WTC11 (cell line): ENCODE measurements at regions not wholly inside any gene's neighbourhood (a gene's known extent, or its start where the extent isn't known, plus 50 kb on each side); places are given as distances from the start of the nearest gene placed in this dataset.
A peak's percentile ranks its signal among the peaks of the same experiment; 100 is the strongest.
"Not testable (repeated sequence)": the region's sequence is repeated elsewhere in the genome, so short reads cannot be mapped to it uniquely, and the experiment has no call there.

Source experiments
- ATAC-seq: fragments of 200-7000 bp; cut with Tn5 transposase; 2 replicates; pipeline ENCODE4 v1.10.0; 2021; ENCODE audit warnings: mild to moderate bottlenecking, moderate library complexity
- CTCF ChIA-PET: fragments of 300-600 bp; sonication (Branson Sonifier 250); formaldehyde crosslinking; loops from one replicate; lab custom pipeline; 2021; ENCODE audit warnings: antibody characterized with exemption; lab: Charles Lee
- POLR2A ChIA-PET: fragments of 350-600 bp; sonication (Branson Sonifier 250); formaldehyde crosslinking; loops from one replicate; lab custom pipeline; 2021; ENCODE audit warnings: antibody characterized with exemption; lab: Charles Lee
- DNase-seq: peaks from one replicate; pipeline ENCODE4 v3.0.0; 2021; ENCODE audit warnings: low spot score
- H3K27ac Mint-ChIP-seq: 2 replicates; pipeline ENCODE4 v1.8.0; 2021; ENCODE audit warnings: mixed read lengths
- H3K27me3 Mint-ChIP-seq: 2 replicates; pipeline ENCODE4 v1.8.0; 2021; ENCODE audit warnings: low read depth, mild to moderate bottlenecking, moderate library complexity, mixed read lengths
- H3K36me3 Mint-ChIP-seq: 2 replicates; pipeline ENCODE4 v1.8.0; 2021; ENCODE audit warnings: mixed read lengths
- H3K4me1 Mint-ChIP-seq: 2 replicates; pipeline ENCODE4 v1.8.0; 2022; ENCODE audit warnings: mixed read lengths
- H3K4me3 Mint-ChIP-seq: 2 replicates; pipeline ENCODE4 v1.8.0; 2021; ENCODE audit warnings: mild to moderate bottlenecking, moderate library complexity, mixed read lengths
- H3K9me3 Mint-ChIP-seq: 2 replicates; pipeline ENCODE4 v1.8.0; 2021; ENCODE audit warnings: mixed read lengths
- CTCF ChIP-seq: fragments of 200-600 bp; IDR thresholded peaks from 2 replicates; pipeline ENCODE4 v1.8.0; 2022; ENCODE audit warnings: antibody characterized with exemption
- GABPB1 ChIP-seq: sonication (generic); formaldehyde crosslinking; IDR thresholded peaks from 2 replicates; pipeline ENCODE4 v1.8.1; 2023; ENCODE audit warnings: mild to moderate bottlenecking, missing genetic modification reagents
- GRHL2 ChIP-seq: fragments of 250-450 bp; sonication (Bioruptor Pico); IDR thresholded peaks from 2 replicates; pipeline ENCODE4 v1.8.0; 2022; ENCODE audit warnings: mild to moderate bottlenecking, moderate library complexity; ENCODE audit not compliant: insufficient replicate concordance, severe bottlenecking
- HMGA2 ChIP-seq: fragments of 250-450 bp; sonication (Bioruptor Pico); IDR thresholded peaks from 2 replicates; pipeline ENCODE4 v1.4.0; 2021; ENCODE audit warnings: mild to moderate bottlenecking, moderate library complexity
- KAT7 ChIP-seq: sonication (generic); formaldehyde crosslinking; IDR thresholded peaks from 2 replicates; pipeline ENCODE4 v1.8.1; 2023; ENCODE audit warnings: missing genetic modification reagents, mild to moderate bottlenecking, borderline replicate concordance
- NR1H2 ChIP-seq: sonication (generic); formaldehyde crosslinking; IDR thresholded peaks from 2 replicates; pipeline ENCODE4 v1.9.0; 2021; ENCODE audit warnings: mild to moderate bottlenecking, moderate library complexity, missing genetic modification reagents
- RELA ChIP-seq: sonication (generic); formaldehyde crosslinking; IDR thresholded peaks from 2 replicates; pipeline ENCODE4 v1.8.1; 2022; ENCODE audit warnings: missing genetic modification reagents, mild to moderate bottlenecking, borderline replicate concordance
- SMAD4 ChIP-seq: sonication (generic); formaldehyde crosslinking; IDR thresholded peaks from 2 replicates; pipeline ENCODE4 v1.8.0; 2022; ENCODE audit warnings: mild to moderate bottlenecking, missing genetic modification reagents
- ZBTB43 ChIP-seq: sonication (generic); formaldehyde crosslinking; IDR thresholded peaks from 2 replicates; pipeline ENCODE4 v1.8.1; 2023; ENCODE audit warnings: mild to moderate bottlenecking, missing genetic modification reagents
- ZNF317 ChIP-seq: sonication (generic); formaldehyde crosslinking; IDR thresholded peaks from 2 replicates; pipeline ENCODE4 v1.8.1; 2023; ENCODE audit warnings: low read depth, mild to moderate bottlenecking, moderate library complexity, missing genetic modification reagents, borderline replicate concordance
- ZNF423 ChIP-seq: fragments of 250-450 bp; sonication (Bioruptor Pico); IDR thresholded peaks from 2 replicates; pipeline ENCODE4 v2.1.2; 2022; ENCODE audit warnings: mild to moderate bottlenecking, moderate library complexity
- ZNF425 ChIP-seq: fragments of 250-450 bp; sonication (Bioruptor Pico); conservative IDR thresholded peaks from 2 replicates; pipeline ENCODE4 v1.9.0; 2021; ENCODE audit warnings: mild to moderate bottlenecking
- TF ChIP-seq, protein P1 (sequence below): sonication (generic); formaldehyde crosslinking; IDR thresholded peaks from 2 replicates; pipeline ENCODE4 v1.8.1; 2023; ENCODE audit warnings: mild to moderate bottlenecking, moderate library complexity, missing genetic modification reagents
- TF ChIP-seq, protein P2 (sequence below): fragments of 250-450 bp; sonication (Bioruptor Pico); IDR thresholded peaks from 2 replicates; pipeline ENCODE4 v1.8.0; 2021; ENCODE audit warnings: mild to moderate bottlenecking

GRCh38 chrY:3041985-3042384 lies 106.8 kb downstream of the ZFY start:
- Mint-ChIP-seq H3K36me3 (no peaks in the 10 kb centered on the region), H3K27me3 (no peaks in the 10 kb centered on the region)
- TF ChIP-seq CTCF: no peak
- no peak for TF ChIP-seq HMGA2 (CRISPR knock-in tag)
- TF ChIP-seq, protein P1, sequence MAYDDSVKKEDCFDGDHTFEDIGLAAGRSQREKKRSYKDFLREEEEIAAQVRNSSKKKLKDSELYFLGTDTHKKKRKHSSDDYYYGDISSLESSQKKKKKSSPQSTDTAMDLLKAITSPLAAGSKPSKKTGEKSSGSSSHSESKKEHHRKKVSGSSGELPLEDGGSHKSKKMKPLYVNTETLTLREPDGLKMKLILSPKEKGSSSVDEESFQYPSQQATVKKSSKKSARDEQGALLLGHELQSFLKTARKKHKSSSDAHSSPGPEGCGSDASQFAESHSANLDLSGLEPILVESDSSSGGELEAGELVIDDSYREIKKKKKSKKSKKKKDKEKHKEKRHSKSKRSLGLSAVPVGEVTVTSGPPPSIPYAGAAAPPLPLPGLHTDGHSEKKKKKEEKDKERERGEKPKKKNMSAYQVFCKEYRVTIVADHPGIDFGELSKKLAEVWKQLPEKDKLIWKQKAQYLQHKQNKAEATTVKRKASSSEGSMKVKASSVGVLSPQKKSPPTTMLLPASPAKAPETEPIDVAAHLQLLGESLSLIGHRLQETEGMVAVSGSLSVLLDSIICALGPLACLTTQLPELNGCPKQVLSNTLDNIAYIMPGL (CRISPR knock-in tag): no peak
- TF ChIP-seq, all 79 proteins: peak for 0
- ChIA-PET POLR2A (no interaction called here), CTCF (no interaction called here)
- Mint-ChIP-seq H3K4me1 (no peaks in the 10 kb centered on the region), H3K9me3 (no peaks in the 10 kb centered on the region), H3K27ac (no peak overlapping the region), H3K4me3 (no peak overlapping the region)
- no peak for ATAC-seq
- DNase-seq: no peak

DNA sequence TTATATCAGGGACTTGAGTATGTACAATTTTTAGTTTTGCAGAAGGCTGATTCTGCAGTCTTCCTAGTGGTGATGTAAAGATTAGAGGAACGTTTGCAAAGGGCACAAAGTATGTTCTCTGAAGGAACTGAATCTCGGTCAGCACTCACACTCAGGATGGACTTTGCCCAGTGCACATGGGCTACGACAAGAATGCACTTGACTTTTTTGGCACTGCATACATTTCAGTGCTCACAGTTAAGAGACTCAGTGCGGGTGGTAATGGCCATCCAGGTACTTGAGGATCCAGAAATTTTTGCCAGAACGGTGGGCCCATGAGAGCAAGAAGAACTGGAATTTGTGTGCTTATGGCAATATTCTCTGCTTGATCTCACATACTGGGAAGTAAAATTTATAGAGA lies 107.7 kb downstream of the ZFY start:
- H3K9me3 Mint-ChIP-seq: no peaks in the 10 kb centered on the region
- ATAC-seq: no peak
- H3K27ac Mint-ChIP-seq: no peak overlapping the region
- no peaks in the 10 kb centered on the region for H3K27me3 Mint-ChIP-seq
- TF ChIP-seq KAT7 (CRISPR knock-in tag): no peak
- no peak for TF ChIP-seq GRHL2 (CRISPR knock-in tag)
- TF ChIP-seq NR1H2 (CRISPR knock-in tag): no peak
- TF ChIP-seq ZBTB43: no peak
- TF ChIP-seq, protein P2, sequence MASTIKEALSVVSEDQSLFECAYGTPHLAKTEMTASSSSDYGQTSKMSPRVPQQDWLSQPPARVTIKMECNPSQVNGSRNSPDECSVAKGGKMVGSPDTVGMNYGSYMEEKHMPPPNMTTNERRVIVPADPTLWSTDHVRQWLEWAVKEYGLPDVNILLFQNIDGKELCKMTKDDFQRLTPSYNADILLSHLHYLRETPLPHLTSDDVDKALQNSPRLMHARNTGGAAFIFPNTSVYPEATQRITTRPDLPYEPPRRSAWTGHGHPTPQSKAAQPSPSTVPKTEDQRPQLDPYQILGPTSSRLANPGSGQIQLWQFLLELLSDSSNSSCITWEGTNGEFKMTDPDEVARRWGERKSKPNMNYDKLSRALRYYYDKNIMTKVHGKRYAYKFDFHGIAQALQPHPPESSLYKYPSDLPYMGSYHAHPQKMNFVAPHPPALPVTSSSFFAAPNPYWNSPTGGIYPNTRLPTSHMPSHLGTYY: no peak
- TF ChIP-seq GABPB1 (CRISPR knock-in tag): no peak
- POLR2A ChIA-PET: no interaction called here
- no peaks in the 10 kb centered on the region for H3K4me1 Mint-ChIP-seq
- no peak for DNase-seq
- CTCF ChIA-PET: no interaction called here
- H3K36me3 Mint-ChIP-seq: no peaks in the 10 kb centered on the region
- no peak overlapping the region for H3K4me3 Mint-ChIP-seq

GRCh38 chrY:3045048-3045447 lies 109.9 kb downstream of the ZFY start:
- ChIA-PET POLR2A (no interaction called here), CTCF (no interaction called here)
- H3K27me3 Mint-ChIP-seq: no peaks in the 10 kb centered on the region
- ATAC-seq (no peak), DNase-seq (no peak)
- no peak overlapping the region for H3K4me3 Mint-ChIP-seq
- no peak overlapping the region for H3K27ac Mint-ChIP-seq
- H3K4me1 Mint-ChIP-seq: no peaks in the 10 kb centered on the region
- TF ChIP-seq SMAD4 (CRISPR knock-in tag): no peak
- no peak for TF ChIP-seq ZNF423 (CRISPR knock-in tag)
- TF ChIP-seq ZNF317 (CRISPR knock-in tag): no peak
- no peak for TF ChIP-seq ZNF425 (CRISPR knock-in tag)
- TF ChIP-seq RELA (CRISPR knock-in tag): no peak
- no peaks in the 10 kb centered on the region for H3K36me3 Mint-ChIP-seq
- peaks cover 9% of the 10 kb centered on the region; the same call in 1 of the 2 replicates for H3K9me3 Mint-ChIP-seq

DNA sequence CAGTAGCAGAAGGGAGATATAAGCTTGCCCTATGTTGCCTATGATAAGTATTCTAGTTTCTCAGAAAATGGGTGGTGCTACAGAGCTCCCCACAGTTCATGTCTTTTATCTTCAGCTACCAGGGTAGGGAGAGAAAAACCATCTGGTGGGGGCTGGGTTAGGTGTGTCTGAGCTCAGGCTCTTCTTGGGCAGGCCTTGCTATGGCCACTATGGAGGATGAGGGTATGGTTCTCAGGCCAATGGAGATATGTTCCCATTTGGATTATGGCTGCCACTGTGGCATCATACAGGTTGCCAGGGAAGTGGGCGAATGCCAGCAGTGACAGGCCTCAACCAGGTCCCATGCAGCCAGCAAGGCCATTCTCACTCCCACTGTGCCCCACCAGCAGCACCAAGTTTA lies 120.3 kb downstream of the ZFY start:
- POLR2A ChIA-PET, H3K36me3 Mint-ChIP-seq, H3K27ac Mint-ChIP-seq, ATAC-seq, H3K9me3 Mint-ChIP-seq, H3K4me1 Mint-ChIP-seq, DNase-seq, H3K4me3 Mint-ChIP-seq, CTCF ChIA-PET, H3K27me3 Mint-ChIP-seq: not testable (repeated sequence)

DNA sequence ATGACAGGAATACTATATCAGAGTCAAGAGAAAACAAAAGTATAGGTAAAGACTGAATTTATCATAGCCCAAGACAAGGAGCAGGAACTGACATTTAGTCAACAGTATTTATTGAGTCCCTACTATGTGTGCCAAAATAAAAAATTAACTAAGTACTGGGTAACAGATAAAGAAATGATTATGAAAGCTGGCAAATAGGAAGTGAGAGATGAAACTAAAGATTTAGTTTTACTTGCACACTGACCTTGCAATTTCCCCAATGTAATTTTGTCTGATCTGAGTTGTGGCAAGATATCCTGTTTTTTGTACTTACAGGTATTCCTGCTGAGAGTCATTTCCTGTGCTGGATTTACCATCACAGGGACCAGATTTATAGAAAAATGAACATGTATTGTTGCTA lies 123.2 kb downstream of the ZFY start:
- H3K9me3 Mint-ChIP-seq, ATAC-seq, H3K36me3 Mint-ChIP-seq, H3K4me3 Mint-ChIP-seq, H3K27me3 Mint-ChIP-seq, H3K27ac Mint-ChIP-seq, POLR2A ChIA-PET, DNase-seq, CTCF ChIA-PET, H3K4me1 Mint-ChIP-seq: not testable (repeated sequence)

DNA sequence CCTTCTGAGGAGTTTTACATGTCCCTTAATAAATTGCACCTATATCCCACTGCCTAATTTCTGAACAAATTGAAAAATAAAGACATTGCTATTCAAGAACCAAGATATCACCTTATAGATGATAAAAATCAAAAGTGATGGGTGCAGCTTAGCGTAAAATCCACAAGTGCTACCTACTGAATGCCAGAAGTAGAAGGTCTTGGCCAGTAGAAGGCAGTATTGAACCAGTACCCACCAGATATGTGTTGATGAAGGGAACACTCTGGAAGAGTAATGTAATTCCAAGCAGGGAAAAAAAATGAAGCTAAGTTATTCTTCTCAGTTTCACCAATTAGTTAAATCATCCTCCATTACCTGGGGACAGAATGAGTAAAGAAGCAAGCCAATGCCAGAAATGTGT lies 125.5 kb downstream of the ZFY start:
- H3K36me3 Mint-ChIP-seq, CTCF ChIA-PET: not testable (repeated sequence)
- peak; percentile 8 for DNase-seq

More for the DNA sequence above, 125.5 kb downstream of the ZFY start:
- POLR2A ChIA-PET, H3K27ac Mint-ChIP-seq, H3K4me3 Mint-ChIP-seq, H3K9me3 Mint-ChIP-seq, H3K4me1 Mint-ChIP-seq, H3K27me3 Mint-ChIP-seq: not testable (repeated sequence)
- peak; percentile 69 for ATAC-seq
